ENCODE measurements at regions not wholly inside any gene's neighbourhood (a gene's known extent, or its start where the extent isn't known, plus 50 kb on each side); places are given as distances from the start of the nearest gene placed in this dataset.

GRCh38 chr13:77815330-77815729 lies 103.3 kb downstream of the EDNRB start (continued):
- TF ChIP-seq ZNF462 (CRISPR knock-in tag; IDR thresholded peaks at IDR 0.05), result no peak
- no peak for TF ChIP-seq STAT1 (IDR thresholded peaks at IDR 0.05; ENCODE audit: unreplicated experiment)
- no peak for TF ChIP-seq POLR2AphosphoS5 (IDR thresholded peaks at IDR 0.05; ENCODE audit: low read depth)
- TF ChIP-seq EZH2 (IDR thresholded peaks at IDR 0.05; ENCODE audit: low read depth, unreplicated experiment), result no peak
